ENCODE measurements at regions not wholly inside any gene's neighbourhood (a gene's known extent, or its start where the extent isn't known, plus 50 kb on each side); places are given as distances from the start of the nearest gene placed in this dataset.

DNA sequence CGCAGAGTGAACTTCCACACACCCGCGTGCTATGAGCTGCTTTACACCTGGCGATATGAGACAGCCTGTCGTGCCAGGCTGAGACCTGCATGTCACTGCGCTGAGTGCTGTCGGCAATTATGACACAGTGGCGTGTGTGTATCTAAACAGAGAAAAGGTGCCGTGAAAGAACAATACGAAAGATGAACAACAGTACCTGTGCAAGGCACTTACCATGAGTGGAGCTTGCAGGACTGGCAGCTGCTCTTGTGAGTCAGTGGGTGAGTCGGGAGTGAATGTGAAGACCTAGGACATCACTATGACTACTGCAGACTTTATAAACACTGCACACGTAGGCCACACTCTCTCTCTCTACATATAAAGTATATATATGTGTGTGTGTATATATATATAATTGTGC lies 68.5 kb upstream of the DUSP22 start:
- TF ChIP-seq, protein P1, sequence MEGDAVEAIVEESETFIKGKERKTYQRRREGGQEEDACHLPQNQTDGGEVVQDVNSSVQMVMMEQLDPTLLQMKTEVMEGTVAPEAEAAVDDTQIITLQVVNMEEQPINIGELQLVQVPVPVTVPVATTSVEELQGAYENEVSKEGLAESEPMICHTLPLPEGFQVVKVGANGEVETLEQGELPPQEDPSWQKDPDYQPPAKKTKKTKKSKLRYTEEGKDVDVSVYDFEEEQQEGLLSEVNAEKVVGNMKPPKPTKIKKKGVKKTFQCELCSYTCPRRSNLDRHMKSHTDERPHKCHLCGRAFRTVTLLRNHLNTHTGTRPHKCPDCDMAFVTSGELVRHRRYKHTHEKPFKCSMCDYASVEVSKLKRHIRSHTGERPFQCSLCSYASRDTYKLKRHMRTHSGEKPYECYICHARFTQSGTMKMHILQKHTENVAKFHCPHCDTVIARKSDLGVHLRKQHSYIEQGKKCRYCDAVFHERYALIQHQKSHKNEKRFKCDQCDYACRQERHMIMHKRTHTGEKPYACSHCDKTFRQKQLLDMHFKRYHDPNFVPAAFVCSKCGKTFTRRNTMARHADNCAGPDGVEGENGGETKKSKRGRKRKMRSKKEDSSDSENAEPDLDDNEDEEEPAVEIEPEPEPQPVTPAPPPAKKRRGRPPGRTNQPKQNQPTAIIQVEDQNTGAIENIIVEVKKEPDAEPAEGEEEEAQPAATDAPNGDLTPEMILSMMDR (IDR thresholded peaks at IDR 0.05; ENCODE audit: low read length, missing control alignments) = no peak
- no peak for DNase-seq (ENCODE audit: low read depth)
- no peak overlapping the region for H3K4me3 ChIP-seq (replicated peaks; ENCODE audit: low read depth, low read length)

DNA sequence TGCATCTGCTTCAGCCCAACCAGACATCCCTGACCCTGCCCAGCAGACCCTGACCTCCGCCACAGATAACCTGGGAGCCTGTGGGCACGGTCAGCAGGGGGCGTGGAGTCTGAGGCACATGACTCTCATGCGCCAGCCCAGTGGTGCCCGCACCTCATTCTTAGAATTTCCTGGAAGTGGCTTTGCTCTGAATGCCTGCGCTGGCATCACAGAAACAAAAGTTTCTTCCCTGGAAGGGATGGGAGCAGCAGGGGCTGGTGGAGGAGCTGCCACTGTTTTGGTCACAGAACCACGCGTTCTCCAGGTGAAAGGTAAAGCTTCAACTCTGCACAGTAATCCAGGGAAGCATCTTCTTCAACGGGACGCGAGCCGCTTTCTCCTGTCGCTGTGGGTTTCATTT lies 67.9 kb upstream of the DUSP22 start:
- TF ChIP-seq, protein P1 (IDR thresholded peaks at IDR 0.05; ENCODE audit: low read length, missing control alignments) = no peak

DNA sequence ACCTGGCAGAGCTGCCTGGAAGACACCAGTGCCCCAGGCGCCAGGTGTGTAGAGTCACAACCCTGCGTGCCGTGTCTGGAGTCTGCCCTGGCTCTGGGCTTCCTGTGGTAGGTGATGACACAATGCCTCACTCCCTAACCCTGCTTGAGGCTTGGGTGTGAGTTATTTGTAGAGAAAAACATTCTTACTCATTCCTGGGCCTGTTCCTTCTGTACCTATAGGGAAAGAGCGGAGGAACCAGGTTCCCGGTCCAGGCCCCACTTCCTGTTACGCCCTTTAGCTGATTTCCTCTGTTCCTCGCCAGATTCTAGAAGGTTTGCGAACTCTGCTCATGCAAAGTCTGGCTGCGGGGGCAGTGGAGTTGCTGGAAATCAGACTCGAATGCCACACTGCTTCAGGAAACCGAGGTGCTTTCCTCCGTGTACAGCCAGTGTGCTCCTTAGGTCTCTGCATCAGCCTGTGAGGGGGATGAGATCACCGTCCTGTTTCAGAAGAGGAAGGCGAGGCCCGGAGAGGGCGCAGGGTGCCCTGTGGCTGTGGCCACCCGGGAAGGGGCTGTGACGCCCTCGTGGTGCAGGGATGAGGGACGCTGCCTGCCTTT lies 67.1 kb upstream of the DUSP22 start:
- peak; percentile 27 for DNase-seq (ENCODE audit: low read depth)
- TF ChIP-seq, protein P1 (IDR thresholded peaks at IDR 0.05; ENCODE audit: low read length, missing control alignments) = no peak
- H3K4me3 ChIP-seq (replicated peaks; ENCODE audit: low read depth, low read length) = no peak overlapping the region

More for the DNA sequence above, 67.9 kb upstream of the DUSP22 start:
- H3K4me3 ChIP-seq (replicated peaks; ENCODE audit: low read depth, low read length) = no peak overlapping the region
- DNase-seq (ENCODE audit: low read depth) = no peak

DNA sequence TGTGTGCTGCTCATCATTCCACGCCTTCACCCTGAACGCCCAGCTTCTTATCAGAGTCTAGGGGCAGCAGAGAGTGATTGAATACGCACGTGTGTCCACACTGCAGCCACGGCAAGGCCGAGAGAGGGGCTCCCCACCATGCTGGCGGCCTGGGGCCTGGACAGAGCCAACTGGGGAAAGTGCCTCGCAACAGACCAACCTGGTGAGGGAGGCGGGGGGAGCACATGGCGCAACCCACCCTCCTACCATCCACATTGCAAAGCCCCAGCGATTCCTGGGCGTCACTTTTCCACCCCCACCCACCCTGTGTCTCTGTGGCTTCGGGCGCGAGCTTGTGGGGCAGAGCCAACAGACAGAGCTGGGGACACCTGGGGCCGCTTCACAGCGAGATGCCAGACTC lies 66.4 kb upstream of the DUSP22 start:
- H3K4me3 ChIP-seq (replicated peaks; ENCODE audit: low read depth, low read length) = no peak overlapping the region
- no peak for DNase-seq (ENCODE audit: low read depth)
- TF ChIP-seq, protein P1 (IDR thresholded peaks at IDR 0.05; ENCODE audit: low read length, missing control alignments) = no peak

DNA sequence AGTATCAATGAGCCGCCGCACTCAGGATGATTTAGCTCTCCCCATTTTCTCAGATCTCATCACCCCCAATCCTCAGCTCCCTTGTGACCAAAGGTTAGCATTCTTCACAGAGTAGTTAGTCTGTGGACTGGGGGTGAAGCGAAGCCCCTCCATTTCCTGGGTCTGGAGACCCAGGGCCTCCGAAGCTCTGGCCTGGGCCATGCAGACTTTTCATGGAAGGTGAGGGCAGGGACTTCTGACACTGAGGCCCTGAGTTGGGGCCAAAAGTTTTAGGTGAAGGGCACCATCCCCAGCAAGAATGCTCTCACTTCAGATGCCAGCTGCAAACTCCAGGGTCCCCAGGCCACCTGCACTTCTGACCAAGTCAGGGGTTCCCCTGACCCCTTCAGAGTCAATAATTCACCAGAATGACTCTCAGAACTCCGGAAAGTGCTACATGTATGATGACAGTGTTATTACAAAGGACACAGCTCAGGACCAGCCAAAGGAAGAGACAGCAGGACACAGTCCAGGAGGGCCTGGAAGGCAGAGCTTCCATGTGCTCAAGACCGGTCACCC lies 65.7 kb upstream of the DUSP22 start:
- H3K4me3 ChIP-seq (replicated peaks; ENCODE audit: low read depth, low read length) = no peak overlapping the region
- no peak for DNase-seq (ENCODE audit: low read depth)
- TF ChIP-seq, protein P1 (IDR thresholded peaks at IDR 0.05; ENCODE audit: low read length, missing control alignments) = no peak

DNA sequence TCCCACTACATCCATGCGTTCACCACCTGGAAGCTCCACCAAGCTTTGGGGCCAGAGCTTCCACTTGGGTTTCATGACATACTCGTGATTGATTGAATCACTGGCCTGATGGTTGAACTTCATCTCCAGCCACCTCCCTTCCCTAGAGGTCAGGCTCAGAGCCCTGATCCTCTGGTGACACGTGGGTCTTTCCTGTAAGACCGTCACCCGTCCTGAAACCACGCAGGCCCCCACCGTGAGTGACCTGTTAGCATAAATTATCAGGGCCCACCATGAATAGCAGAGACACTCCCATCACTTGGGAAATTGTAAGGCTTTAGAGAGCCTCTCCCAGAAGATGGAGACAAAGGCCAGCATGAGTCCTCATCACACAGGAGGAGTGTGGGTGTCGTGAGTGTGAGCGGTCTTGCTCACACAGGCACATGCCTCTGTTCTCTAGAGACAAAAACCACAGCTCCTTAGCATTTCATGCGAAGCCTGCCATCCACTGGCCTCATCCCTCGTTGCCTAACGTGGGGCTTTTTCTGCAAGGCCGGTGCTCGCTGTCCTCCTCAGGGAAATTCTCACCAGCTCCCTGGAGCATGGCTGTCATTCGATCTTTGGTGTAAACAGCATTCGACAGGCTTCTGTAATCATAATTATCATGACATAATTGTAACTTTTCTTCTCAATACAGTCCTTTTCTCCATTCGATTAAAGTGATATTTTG lies 65.1 kb upstream of the DUSP22 start:
- H3K4me3 ChIP-seq (replicated peaks; ENCODE audit: low read depth, low read length) = no peak overlapping the region
- no peak for DNase-seq (ENCODE audit: low read depth)
- TF ChIP-seq, protein P1 (IDR thresholded peaks at IDR 0.05; ENCODE audit: low read length, missing control alignments) = no peak
